Choroid plexus epithelial cell (primary cell): ENCODE measurements at regions not wholly inside any gene's neighbourhood (a gene's known extent, or its start where the extent isn't known, plus 50 kb on each side); places are given as distances from the start of the nearest gene placed in this dataset.

Experiments
- DNase-seq: peaks from one replicate; pipeline ENCODE4 v3.0.0-alpha.2; 2010; ENCODE audit warnings: low read depth
- H3K4me3 ChIP-seq: 2 replicates; pipeline ENCODE4 v1.5.1; 2011; ENCODE audit warnings: low read depth, mild to moderate bottlenecking, control low read depth, low read length, moderate library complexity
- CTCF ChIP-seq: conservative IDR thresholded peaks from 2 replicates; pipeline ENCODE4 v1.5.1; 2011; ENCODE audit warnings: low read depth, mild to moderate bottlenecking, control low read depth, inconsistent platforms, low read length, moderate library complexity

- TF ChIP-seq CTCF, result no peak
- H3K4me3 ChIP-seq, result no peak overlapping the region
- no peak for DNase-seq
Observed at GRCh38 chr3:65018801-65019200, 331.0 kb upstream of the ADAMTS9 start.

- DNase-seq, result no peak
- TF ChIP-seq CTCF, result no peak
- no peak overlapping the region for H3K4me3 ChIP-seq
Observed at GRCh38 chr3:65017359-65017758, 329.6 kb upstream of the ADAMTS9 start.

GRCh38 chr3:65015711-65016110 lies 327.9 kb upstream of the ADAMTS9 start:
- H3K4me3 ChIP-seq, result no peak overlapping the region
- no peak for TF ChIP-seq CTCF
- DNase-seq, result no peak

- no peak for DNase-seq
- no peak for TF ChIP-seq CTCF
- no peak overlapping the region for H3K4me3 ChIP-seq
Observed at GRCh38 chr3:65013053-65013452, 325.3 kb upstream of the ADAMTS9 start.

GRCh38 chr3:65006300-65006739 lies 318.5 kb upstream of the ADAMTS9 start:
- no peak overlapping the region for H3K4me3 ChIP-seq
- peak; percentile 89 for DNase-seq

GRCh38 chr3:65005486-65005885 lies 317.7 kb upstream of the ADAMTS9 start:
- TF ChIP-seq CTCF, result no peak
- peak; percentile 43 for DNase-seq

More at GRCh38 chr3:65006300-65006739, 318.5 kb upstream of the ADAMTS9 start:
- no peak for TF ChIP-seq CTCF

GRCh38 chr3:65004795-65005295 lies 317.0 kb upstream of the ADAMTS9 start:
- TF ChIP-seq CTCF, result no peak
- H3K4me3 ChIP-seq, result no peak overlapping the region
- DNase-seq, result no peak

More at GRCh38 chr3:65005486-65005885, 317.7 kb upstream of the ADAMTS9 start:
- H3K4me3 ChIP-seq, result no peak overlapping the region
